H1 (cell line): ENCODE measurements at regions not wholly inside any gene's neighbourhood (a gene's known extent, or its start where the extent isn't known, plus 50 kb on each side); places are given as distances from the start of the nearest gene placed in this dataset.
A peak's percentile ranks its signal among the peaks of the same experiment; 100 is the strongest.

Experiments
- CTCF ChIA-PET: fragments of 300-600 bp; sonication (Branson Sonifier 250); formaldehyde crosslinking; loops from one replicate; lab custom pipeline; 2021; ENCODE audit not compliant: partially characterized antibody; lab: Charles Lee
- POLR2A ChIA-PET: fragments of 300-600 bp; sonication (Branson Sonifier 250); formaldehyde crosslinking; loops from one replicate; lab custom pipeline; 2021; ENCODE audit warnings: inconsistent platforms; ENCODE audit not compliant: partially characterized antibody; lab: Charles Lee
- DNase-seq, 2 experiments: peaks; one replicate each; pipeline versions ENCODE4 v3.0.0 to v3.0.0-alpha.2; 2010 to 2022; ENCODE audit warnings: low spot score in 2 of 2, low read depth in 1 of 2, mixed read lengths in 1 of 2
- FAIRE-seq: peaks from 2 replicates; lab custom pipeline; 2011; peaks lifted over from hg19 to GRCh38; lab: Jason Lieb, UNC
- H2AFZ ChIP-seq: 2 replicates; pipeline ENCODE4 v1.8.1; 2012; ENCODE audit warnings: low read length, inconsistent platforms
- H2AK5ac ChIP-seq: 2 replicates; pipeline ENCODE4 v1.6.1; 2013; ENCODE audit warnings: low read depth, low read length
- H2BK120ac ChIP-seq: replicated peaks from 2 replicates; pipeline ENCODE3; 2013; ENCODE audit warnings: low read depth, low read length, inconsistent platforms
- H2BK12ac ChIP-seq: 2 replicates; pipeline ENCODE4 v1.6.1; 2013; ENCODE audit warnings: low read depth, low read length
- H2BK15ac ChIP-seq: 2 replicates; pipeline ENCODE4 v1.6.1; 2013; ENCODE audit warnings: low read length
- H2BK20ac ChIP-seq: 2 replicates; pipeline ENCODE4 v1.6.1; 2013; ENCODE audit warnings: low read length
- H2BK5ac ChIP-seq: 2 replicates; pipeline ENCODE4 v1.6.1; 2013; ENCODE audit warnings: low read depth, low read length
- H3K14ac ChIP-seq: 2 replicates; pipeline ENCODE4 v1.6.1; 2013; ENCODE audit warnings: inconsistent platforms; ENCODE audit not compliant: insufficient read length
- H3K18ac ChIP-seq: 2 replicates; pipeline ENCODE4 v1.6.1; 2013; ENCODE audit warnings: low read length; ENCODE audit errors: extremely low read depth
- H3K23ac ChIP-seq: 2 replicates; pipeline ENCODE4 v1.6.1; 2013; ENCODE audit warnings: inconsistent platforms; ENCODE audit not compliant: insufficient read length
- H3K23me2 ChIP-seq: 2 replicates; pipeline ENCODE4 v1.6.1; 2013; ENCODE audit warnings: low read depth, low read length
- H3K27ac ChIP-seq: 2 replicates; pipeline ENCODE4 v1.6.1; 2011; ENCODE audit warnings: low read depth, low read length, inconsistent platforms
- H3K27me3 ChIP-seq, 4 experiments: replicated peaks in 1 of 4; 1 replicate in 1 of 4; 2 replicates in 3 of 4; pipeline versions ENCODE4 v1.6.1 to v1.8.1; 2011 to 2013; ENCODE audit warnings: low read length in 3 of 4, mild to moderate bottlenecking in 3 of 4, inconsistent platforms in 2 of 4, mixed read lengths in 2 of 4, moderate library complexity in 1 of 4; ENCODE audit not compliant: control insufficient read depth in 3 of 4, insufficient read depth in 3 of 4; ENCODE audit errors: extremely low read depth in 1 of 4
- H3K36me3 ChIP-seq, 4 experiments: 2 replicates each; pipeline versions ENCODE4 v1.6.1 to v1.8.1; 2011 to 2013; ENCODE audit warnings: mild to moderate bottlenecking in 4 of 4, low read length in 3 of 4, moderate library complexity in 2 of 4, control low read depth in 1 of 4, inconsistent platforms in 1 of 4; ENCODE audit not compliant: insufficient read depth in 4 of 4, control insufficient read depth in 2 of 4
- H3K4ac ChIP-seq: replicated peaks from 2 replicates; pipeline ENCODE3; 2013; ENCODE audit warnings: low read length, low read depth, mixed read lengths, inconsistent platforms; ENCODE audit not compliant: insufficient read length
- H3K4me1 ChIP-seq, 4 experiments: replicated peaks in 1 of 4; 1 replicate in 1 of 4; 2 replicates in 3 of 4; pipeline versions ENCODE4 v1.6.1 to v1.8.1; 2011 to 2013; ENCODE audit warnings: low read length in 3 of 4, inconsistent platforms in 2 of 4, mixed read lengths in 1 of 4; ENCODE audit not compliant: insufficient read depth in 4 of 4, control insufficient read depth in 3 of 4
- H3K4me2 ChIP-seq, 2 experiments: 2 replicates each; pipeline versions ENCODE4 v1.6.1 to v1.8.1; 2011 to 2013; ENCODE audit warnings: low read depth in 2 of 2, low read length in 2 of 2, control low read depth in 1 of 2, inconsistent platforms in 1 of 2, mild to moderate bottlenecking in 1 of 2; ENCODE audit not compliant: insufficient read depth in 1 of 2
- H3K4me3 ChIP-seq, 4 experiments: fragments of 200-600, 300-600 bp in 1 of 4; sonication (generic), shearing (Covaris generic), sonication (Bioruptor Twin) in 1 of 4; 2 replicates each; pipeline versions ENCODE4 v1.5.1 to v1.8.1; 2011 to 2016; ENCODE audit warnings: low read length in 4 of 4, low read depth in 3 of 4, control low read depth in 2 of 4, inconsistent platforms in 2 of 4, mild to moderate bottlenecking in 2 of 4, mixed read lengths in 1 of 4, moderate library complexity in 1 of 4; ENCODE audit not compliant: insufficient read depth in 2 of 4; ENCODE audit errors: extremely low read depth in 1 of 4
- H3K56ac ChIP-seq: replicated peaks from 2 replicates; pipeline ENCODE3; 2013; ENCODE audit warnings: low read depth, mild to moderate bottlenecking, mixed read lengths, low read length, inconsistent platforms; ENCODE audit not compliant: insufficient read length
- H3K79me1 ChIP-seq: 2 replicates; pipeline ENCODE4 v1.6.1; 2013; ENCODE audit warnings: low read depth, low read length, control low read depth
- H3K79me2 ChIP-seq, 2 experiments: 2 replicates each; pipeline versions ENCODE4 v1.6.1 to v1.8.1; 2012 to 2013; ENCODE audit warnings: low read length in 2 of 2, mild to moderate bottlenecking in 2 of 2, inconsistent platforms in 1 of 2; ENCODE audit not compliant: insufficient read depth in 2 of 2, control insufficient read depth in 1 of 2
- H3K9ac ChIP-seq, 4 experiments: replicated peaks in 1 of 4; 1 replicate in 1 of 4; 2 replicates in 3 of 4; pipeline versions ENCODE4 v1.6.1 to v1.8.1; 2011 to 2013; ENCODE audit warnings: low read depth in 3 of 4, low read length in 3 of 4, control low read depth in 2 of 4, mild to moderate bottlenecking in 2 of 4, moderate library complexity in 2 of 4, inconsistent platforms in 1 of 4; ENCODE audit errors: extremely low read depth in 1 of 4
- H3K9me3 ChIP-seq, 2 experiments: 2 replicates each; pipeline versions ENCODE4 v1.6.1 to v1.8.1; 2012 to 2013; ENCODE audit warnings: mild to moderate bottlenecking in 2 of 2, moderate library complexity in 2 of 2, control low read depth in 1 of 2, inconsistent platforms in 1 of 2, low read depth in 1 of 2, low read length in 1 of 2, mixed read lengths in 1 of 2; ENCODE audit not compliant: insufficient read depth in 2 of 2
- H4K20me1 ChIP-seq, 2 experiments: replicated peaks in 1 of 2; 2 replicates each; pipeline versions ENCODE3 to v1.8.1; 2011 to 2013; ENCODE audit warnings: inconsistent platforms in 2 of 2, low read length in 2 of 2, mild to moderate bottlenecking in 1 of 2; ENCODE audit not compliant: insufficient read depth in 2 of 2, control insufficient read depth in 1 of 2
- H4K5ac ChIP-seq: 2 replicates; pipeline ENCODE4 v1.6.1; 2013; ENCODE audit warnings: low read length, low read depth, mixed read lengths, inconsistent platforms; ENCODE audit not compliant: insufficient read length
- H4K8ac ChIP-seq: 2 replicates; pipeline ENCODE4 v1.8.0; 2013; ENCODE audit warnings: mild to moderate bottlenecking, moderate library complexity, low read length, inconsistent platforms; ENCODE audit not compliant: insufficient read depth; ENCODE audit errors: extremely low read depth
- H4K91ac ChIP-seq: replicated peaks from 2 replicates; pipeline ENCODE3; 2013; ENCODE audit warnings: low read length, mixed read lengths, inconsistent platforms; ENCODE audit not compliant: insufficient read length
- CBX8 ChIP-seq: fragments of 300-800, 300-1000 bp; sonication (generic); IDR thresholded peaks from 2 replicates; pipeline ENCODE4 v1.7.1; 2016; ENCODE audit warnings: low read depth, low read length, borderline replicate concordance
- CHD1 ChIP-seq: IDR thresholded peaks from 2 replicates; pipeline ENCODE4 v1.6.1; 2012; ENCODE audit warnings: low read depth, low read length, improper control_type of control experiment
- CTCF ChIP-seq, 3 experiments: IDR thresholded peaks; 1 replicate in 2 of 3; 2 replicates in 1 of 3; pipeline versions ENCODE4 v1.5.1 to v1.6.1; 2011; ENCODE audit warnings: low read length in 3 of 3, mild to moderate bottlenecking in 3 of 3, inconsistent platforms in 2 of 3, low read depth in 1 of 3, moderate library complexity in 1 of 3; ENCODE audit not compliant: insufficient read depth in 1 of 3; ENCODE audit errors: control extremely low read depth in 1 of 3
- E2F6 ChIP-seq: IDR thresholded peaks from 2 replicates; pipeline ENCODE4 v1.6.1; 2012; ENCODE audit warnings: inconsistent platforms
- EP300 ChIP-seq, 2 experiments: IDR thresholded peaks; 1 replicate in 1 of 2; 2 replicates in 1 of 2; pipeline ENCODE4 v1.6.1; 2011 to 2012; ENCODE audit warnings: low read depth in 2 of 2, low read length in 2 of 2, mild to moderate bottlenecking in 2 of 2, borderline replicate concordance in 1 of 2, inconsistent platforms in 1 of 2, moderate library complexity in 1 of 2
- MAFK ChIP-seq: IDR thresholded peaks from 2 replicates; pipeline ENCODE4 v1.6.1; 2012; ENCODE audit warnings: low read depth, mild to moderate bottlenecking, improper control_type of control experiment, low read length
- NANOG ChIP-seq: IDR thresholded peaks from 2 replicates; pipeline ENCODE4 v1.6.1; 2011; ENCODE audit warnings: low read length, low read depth, mild to moderate bottlenecking, inconsistent platforms; ENCODE audit not compliant: insufficient read depth, poor library complexity, severe bottlenecking
- PHF8 ChIP-seq: fragments of 200-600 bp; sonication (generic); conservative IDR thresholded peaks from 2 replicates; pipeline ENCODE4 v1.7.1; 2012; ENCODE audit warnings: low read depth, mild to moderate bottlenecking, inconsistent platforms, low read length, moderate library complexity
- POLR2AphosphoS5 ChIP-seq: IDR thresholded peaks from 2 replicates; pipeline ENCODE4 v1.6.1; 2011; ENCODE audit warnings: low read depth, low read length
- SP1 ChIP-seq: IDR thresholded peaks from 2 replicates; pipeline ENCODE4 v1.6.1; 2011; ENCODE audit warnings: low read depth, low read length
- TBP ChIP-seq: IDR thresholded peaks from 2 replicates; pipeline ENCODE4 v1.6.1; 2011; ENCODE audit warnings: low read depth, low read length, improper control_type of control experiment
- WGBS, 2 experiments: shearing (Covaris generic) in 1 of 2; methylation state at CpG; one replicate each; pipeline versions ENCODE4 v1.1.6 to v1.1.7; 2013 to 2015; ENCODE audit warnings: low lambda C conversion rate in 2 of 2, mixed read lengths in 2 of 2, inconsistent platforms in 1 of 2, low coverage in 1 of 2, missing lambda C conversion rate in 1 of 2; ENCODE audit not compliant: insufficient replicate concordance in 2 of 2, insufficient coverage in 1 of 2, insufficient read length in 1 of 2; ENCODE audit errors: extremely low coverage in 1 of 2, missing lambda C conversion rate in 1 of 2; 5-methylcytosine and 5-hydroxymethylcytosine counted together

GRCh38 chr14:27025648-27026047 lies 427.8 kb upstream of the NOVA1 start:
- Histone ChIP-seq H3K9me3 (no peaks in the 10 kb centered on the region), H2BK5ac (no peak overlapping the region), H3K9ac (no peak overlapping the region), H2BK15ac (no peak overlapping the region), H4K20me1 (no peaks in the 10 kb centered on the region), H3K27me3 (no peaks in the 10 kb centered on the region), H3K14ac (no peak overlapping the region), H4K91ac (no peak overlapping the region), H3K23ac (no peak overlapping the region), H3K56ac (no peak overlapping the region), H3K4me1 (no peaks in the 10 kb centered on the region), H3K18ac (no peak overlapping the region), H2BK120ac (no peak overlapping the region), H3K79me1 (no peaks in the 10 kb centered on the region), H2BK20ac (no peak overlapping the region), H2BK12ac (no peak overlapping the region), H3K23me2 (no peaks in the 10 kb centered on the region), H3K27ac (no peak overlapping the region), H3K36me3 (no peaks in the 10 kb centered on the region), H4K8ac (no peak overlapping the region; the same call in 1 of the 2 replicates), H4K5ac (no peak overlapping the region), H3K4me3 (no peak overlapping the region), H3K4ac (no peak overlapping the region), H2AK5ac (no peak overlapping the region), H3K4me2 (no peak overlapping the region), H3K79me2 (no peaks in the 10 kb centered on the region), H2AFZ (peak overlapping the region; percentile 100)
- POLR2A ChIA-PET, result no interaction called here
- CTCF ChIA-PET, result no interaction called here
- no peak for DNase-seq
- WGBS, 2 experiments, result 100% methylated on average over 1 of the region's 1 CpG; no CpG with 5 or more reads in 1 of the 2 experiments
- no peak for FAIRE-seq
- no peak for TF ChIP-seq CHD1
- TF ChIP-seq EP300 (IDR thresholded peaks at IDR 0.05; ENCODE audit: borderline replicate concordance in 1 of 2, low read depth in 2 of 2, low read length in 2 of 2), result no peak
- TF ChIP-seq POLR2AphosphoS5, result no peak
- TF ChIP-seq MAFK, result no peak
- TF ChIP-seq NANOG, result no peak
- no peak for TF ChIP-seq PHF8
- TF ChIP-seq SP1, result no peak
- TF ChIP-seq CTCF (IDR thresholded peaks at IDR 0.05; ENCODE audit: control extremely low read depth in 1 of 3, insufficient read depth in 1 of 3, low read depth in 1 of 3, low read length in 3 of 3), result no peak
- no peak for TF ChIP-seq E2F6
- no peak for TF ChIP-seq TBP
- no peak for TF ChIP-seq CBX8
